ENCODE measurements at regions not wholly inside any gene's neighbourhood (a gene's known extent, or its start where the extent isn't known, plus 50 kb on each side); places are given as distances from the start of the nearest gene placed in this dataset.
"Not testable (repeated sequence)": the region's sequence is repeated elsewhere in the genome, so short reads cannot be mapped to it uniquely, and the experiment has no call there.

GRCh38 chr1:222021129-222021528 is 279.2 kb upstream of the DUSP10 start:
- no peak for DNase-seq

GRCh38 chr1:222020553-222020952 is 278.7 kb upstream of the DUSP10 start:
- no peak for DNase-seq

- no peak for DNase-seq
Measured at GRCh38 chr1:222019029-222019428, 277.1 kb upstream of the DUSP10 start.

GRCh38 chr1:222018041-222018440 is 276.2 kb upstream of the DUSP10 start:
- no peak for DNase-seq

- DNase-seq = no peak
Measured at GRCh38 chr1:222015686-222016085, 273.8 kb upstream of the DUSP10 start.

DNA sequence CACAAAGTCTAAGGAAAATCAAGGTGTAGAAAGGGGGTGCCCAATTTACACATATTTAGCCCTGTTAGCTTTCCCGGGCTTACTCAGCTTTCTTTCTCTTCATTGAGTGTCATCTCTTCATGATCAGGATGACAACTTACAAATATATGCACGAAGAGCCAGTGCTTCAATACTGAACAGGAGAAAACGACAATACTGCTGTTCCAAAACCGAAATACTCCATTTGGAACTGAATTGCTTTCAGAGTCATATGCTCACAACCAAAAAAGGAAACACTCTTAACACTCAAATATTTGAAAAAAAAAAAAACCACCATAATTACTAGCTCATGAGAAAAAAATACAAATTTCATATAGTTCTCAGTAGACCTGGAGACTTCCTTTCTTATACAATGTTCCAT is 272.1 kb upstream of the DUSP10 start:
- no peak for DNase-seq

DNA sequence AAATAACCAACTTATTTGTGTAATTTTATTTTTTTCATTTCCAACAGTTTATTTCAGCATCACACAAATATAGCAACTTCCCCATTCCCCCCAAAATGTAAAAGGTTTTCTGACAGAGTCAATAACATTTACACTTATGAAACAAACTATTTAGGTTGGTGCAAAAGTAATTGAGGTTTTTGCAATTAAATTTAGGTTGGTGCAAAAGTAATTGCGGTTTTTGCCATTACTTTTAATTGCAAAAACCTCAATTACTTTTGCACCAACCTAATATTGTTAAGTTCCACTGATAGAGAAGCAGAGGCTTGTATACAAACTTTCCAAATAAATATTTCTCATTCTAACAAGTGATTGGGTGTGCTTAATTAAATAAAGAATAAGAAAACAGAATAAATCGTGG is 270.9 kb upstream of the DUSP10 start:
- no peak for DNase-seq

- DNase-seq = no peak
Measured at GRCh38 chr1:222010306-222010705, 268.4 kb upstream of the DUSP10 start.

- DNase-seq = no peak
Measured at GRCh38 chr1:222009105-222009730, 267.3 kb upstream of the DUSP10 start.

DNA sequence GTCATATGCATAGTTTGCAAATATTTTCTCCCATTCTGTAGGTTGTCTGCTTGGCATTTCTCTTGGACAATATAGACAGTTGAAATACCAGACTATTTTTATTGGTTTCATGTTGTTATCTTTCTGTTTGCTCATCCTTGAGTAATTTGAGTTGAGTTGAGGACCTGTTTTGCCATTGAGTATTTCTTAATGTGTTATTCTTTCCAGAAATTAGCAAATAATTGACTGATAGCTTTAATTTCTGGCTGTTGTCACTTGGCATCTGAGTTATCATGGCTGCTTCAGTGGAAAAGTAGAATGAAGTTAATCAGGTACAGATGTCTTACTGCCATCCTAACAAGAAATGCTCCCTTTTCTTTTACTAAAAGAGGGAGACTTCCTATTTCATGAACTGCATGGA is 264.8 kb upstream of the DUSP10 start:
- DNase-seq = no peak

DNA sequence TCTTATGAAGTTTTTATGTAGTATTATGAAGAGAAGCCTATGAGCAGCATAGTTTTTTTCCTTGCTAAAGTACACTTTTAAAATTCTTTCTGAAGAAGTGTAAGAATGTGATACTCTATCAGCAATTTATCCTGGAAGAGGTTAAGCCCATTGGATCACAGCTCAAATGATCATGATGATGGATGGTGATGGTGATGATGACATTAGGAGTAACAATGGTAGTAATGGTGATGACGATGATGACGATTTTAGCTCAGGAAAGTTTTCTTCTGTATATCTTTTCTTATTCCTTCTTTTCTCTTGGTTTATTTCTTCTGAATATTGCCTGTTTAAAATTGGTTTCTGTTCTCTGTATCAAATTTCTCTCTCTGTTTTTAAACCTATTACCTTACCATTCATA is 262.9 kb upstream of the DUSP10 start:
- DNase-seq = no peak

- no peak for DNase-seq
Measured at GRCh38 chr1:222004034-222004433, 262.1 kb upstream of the DUSP10 start.

- DNase-seq = no peak
Measured at GRCh38 chr1:222002503-222002902, 260.6 kb upstream of the DUSP10 start.

- DNase-seq = no peak
Measured at GRCh38 chr1:222000131-222000530, 258.2 kb upstream of the DUSP10 start.

DNA sequence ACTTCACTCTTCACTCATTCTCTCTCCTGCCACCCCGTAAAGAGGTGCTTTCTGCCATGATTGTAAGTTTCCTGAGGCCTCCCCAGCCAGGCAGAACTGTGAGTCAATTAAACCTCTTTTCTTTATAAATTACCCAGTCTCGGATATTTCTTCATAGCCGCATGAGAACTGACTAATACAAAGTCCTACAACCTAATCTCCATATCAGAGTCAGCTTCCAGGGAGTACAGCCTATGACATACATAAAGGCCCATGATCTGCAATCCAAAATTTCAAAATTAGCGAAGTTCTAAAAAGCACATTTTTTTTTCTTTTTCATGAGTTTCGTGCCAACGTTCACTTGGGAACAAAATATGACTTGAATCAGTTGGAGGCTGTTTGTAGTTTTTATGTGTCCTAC is 256.9 kb upstream of the DUSP10 start:
- DNase-seq = no peak

- no peak for DNase-seq
Measured at GRCh38 chr1:221998186-221998612, 256.3 kb upstream of the DUSP10 start.

- not testable (repeated sequence) for DNase-seq
Measured at GRCh38 chr1:221997012-221997411, 255.1 kb upstream of the DUSP10 start.

DNA sequence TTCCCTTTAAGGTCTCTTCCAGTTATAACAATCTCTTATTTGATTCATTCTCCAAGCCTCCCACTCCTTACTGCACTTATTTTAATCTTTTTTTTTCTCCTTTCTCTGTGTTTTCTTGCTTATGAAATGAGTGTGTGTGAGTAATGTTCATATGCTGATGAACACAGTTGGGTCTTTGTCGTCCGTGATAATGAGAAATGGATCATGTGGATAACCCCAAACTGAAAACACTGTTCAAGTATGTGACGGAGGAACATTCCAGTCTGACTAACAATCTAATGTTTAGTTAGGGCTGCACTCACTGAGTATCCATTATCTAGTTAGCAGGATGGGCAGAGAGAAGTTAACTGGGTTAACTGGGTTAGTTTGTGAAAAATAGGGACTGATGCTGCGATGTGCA is 253.1 kb upstream of the DUSP10 start:
- DNase-seq = no peak

- DNase-seq = no peak
Measured at GRCh38 chr1:221994274-221994698, 252.4 kb upstream of the DUSP10 start.

- DNase-seq = no peak
Measured at GRCh38 chr1:221993444-221993948, 251.6 kb upstream of the DUSP10 start.

DNA sequence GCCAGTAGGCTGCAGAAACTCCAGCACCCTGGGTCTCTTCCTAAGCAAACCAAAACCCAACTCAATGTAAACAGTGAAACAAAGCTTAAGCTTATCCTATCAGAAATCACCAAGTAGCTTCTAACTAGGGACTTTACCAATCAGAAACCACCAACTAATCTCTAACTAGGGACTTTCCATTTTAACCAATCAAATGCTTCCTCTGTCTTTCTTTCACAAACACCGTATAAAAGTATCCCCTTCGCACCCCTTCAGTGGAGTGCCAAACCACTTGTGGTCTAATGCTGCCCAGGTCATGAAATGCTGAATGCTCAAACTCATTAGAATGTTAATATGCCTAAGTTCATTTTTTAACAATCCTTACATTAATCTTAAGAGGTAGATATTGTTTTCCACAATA is 250.5 kb upstream of the DUSP10 start:
- DNase-seq = no peak

GRCh38 chr1:221991221-221991620 is 249.3 kb upstream of the DUSP10 start:
- DNase-seq = no peak

- DNase-seq = no peak
Measured at GRCh38 chr1:221989741-221990140, 247.9 kb upstream of the DUSP10 start.

DNA sequence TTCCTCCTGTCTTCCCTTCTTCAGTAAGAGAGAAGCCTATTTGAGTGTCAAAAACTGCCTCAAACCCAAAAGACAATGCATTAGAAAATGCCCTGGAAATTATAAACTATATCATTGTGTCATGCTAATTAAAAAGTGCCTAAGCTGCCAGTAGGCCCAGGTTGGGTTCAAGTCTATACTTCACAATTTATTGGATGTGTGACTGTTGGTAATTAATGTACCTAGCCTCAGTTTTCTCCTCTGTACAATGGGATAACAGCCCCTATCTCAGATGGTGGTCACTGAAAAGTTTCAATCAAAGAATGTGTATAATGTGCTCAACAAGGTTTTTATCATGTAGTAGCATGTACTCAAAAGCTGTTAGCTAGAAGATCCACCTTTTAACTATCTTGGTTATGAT is 246.9 kb upstream of the DUSP10 start:
- DNase-seq = no peak

GRCh38 chr1:221987860-221988520 is 246.1 kb upstream of the DUSP10 start:
- peak; percentile 83 for DNase-seq

All from NCI-H1694 (cell line).